Parathyroid adenoma (tissue), 2 donors: ENCODE measurements at regions not wholly inside any gene's neighbourhood (a gene's known extent, or its start where the extent isn't known, plus 50 kb on each side); places are given as distances from the start of the nearest gene placed in this dataset.

ENCODE experiments used
- H2AFZ ChIP-seq: fragments of 300-600 bp; sonication (generic); one replicate; pipeline ENCODE4 v1.7.0; 2017; ENCODE audit warnings: antibody characterized with exemption, mild to moderate bottlenecking
- H3K27ac ChIP-seq: fragments of 300-600 bp; sonication (generic); one replicate; pipeline ENCODE4 v1.7.0; 2017
- H3K27me3 ChIP-seq: fragments of 300-600 bp; sonication (generic); one replicate; pipeline ENCODE4 v1.7.0; 2017; ENCODE audit warnings: low read length; ENCODE audit not compliant: control insufficient read depth, insufficient read depth
- H3K36me3 ChIP-seq: fragments of 300-600 bp; sonication (generic); one replicate; pipeline ENCODE4 v1.7.0; 2017; ENCODE audit warnings: low read length; ENCODE audit not compliant: control insufficient read depth, insufficient read depth
- H3K4me1 ChIP-seq: fragments of 300-600 bp; sonication (generic); one replicate; pipeline ENCODE4 v1.7.0; 2017; ENCODE audit warnings: control low read depth
- H3K4me2 ChIP-seq: fragments of 300-600 bp; sonication (generic); one replicate; pipeline ENCODE4 v1.7.0; 2017; ENCODE audit warnings: low read length
- H3K4me3 ChIP-seq: fragments of 300-600 bp; sonication (generic); one replicate; pipeline ENCODE4 v1.7.0; 2017; ENCODE audit warnings: low read depth, low read length
- H3K79me2 ChIP-seq: fragments of 300-600 bp; sonication (generic); one replicate; pipeline ENCODE4 v1.7.0; 2017; ENCODE audit warnings: control low read depth
- H3K9ac ChIP-seq: fragments of 300-600 bp; sonication (generic); one replicate; pipeline ENCODE4 v1.7.0; 2017; ENCODE audit warnings: mild to moderate bottlenecking
- H3K9me3 ChIP-seq: fragments of 300-600 bp; sonication (generic); one replicate; pipeline ENCODE4 v1.7.0; 2017; ENCODE audit warnings: low read length; ENCODE audit not compliant: control insufficient read depth
- CTCF ChIP-seq: fragments of 300-600 bp; sonication (generic); IDR thresholded peaks from one replicate; pipeline ENCODE4 v1.7.0; 2017; ENCODE audit warnings: antibody characterized with exemption, mild to moderate bottlenecking
- donor health status: primary hyperparathyroidism.

- Histone ChIP-seq H3K27ac (no peak overlapping the region), H3K4me3 (no peak overlapping the region), H2AFZ (no peak overlapping the region), H3K4me1 (no peaks in the 10 kb centered on the region), H3K79me2 (no peaks in the 10 kb centered on the region), H3K9me3 (no peaks in the 10 kb centered on the region), H3K9ac (no peak overlapping the region), H3K36me3 (no peaks in the 10 kb centered on the region), H3K27me3 (no peaks in the 10 kb centered on the region), H3K4me2 (no peak overlapping the region)
- no peak for TF ChIP-seq CTCF
Measured at GRCh38 chr5:62044989-62045388, 261.0 kb upstream of the KIF2A start.

- no peak for TF ChIP-seq CTCF
- H3K79me2 ChIP-seq = no peaks in the 10 kb centered on the region
- H2AFZ ChIP-seq = no peak overlapping the region
- H3K4me1 ChIP-seq = no peaks in the 10 kb centered on the region
- no peak overlapping the region for H3K4me2 ChIP-seq
- no peaks in the 10 kb centered on the region for H3K36me3 ChIP-seq
- no peak overlapping the region for H3K4me3 ChIP-seq
- no peaks in the 10 kb centered on the region for H3K9me3 ChIP-seq
- no peak overlapping the region for H3K9ac ChIP-seq
- H3K27me3 ChIP-seq = no peaks in the 10 kb centered on the region
- H3K27ac ChIP-seq = no peak overlapping the region
Measured at GRCh38 chr5:62046191-62046590, 259.8 kb upstream of the KIF2A start.

- Histone ChIP-seq H3K27me3 (no peaks in the 10 kb centered on the region), H3K79me2 (no peaks in the 10 kb centered on the region), H3K27ac (no peak overlapping the region), H3K4me2 (no peak overlapping the region), H2AFZ (no peak overlapping the region), H3K4me3 (no peak overlapping the region), H3K9me3 (no peaks in the 10 kb centered on the region), H3K4me1 (no peaks in the 10 kb centered on the region), H3K36me3 (no peaks in the 10 kb centered on the region), H3K9ac (no peak overlapping the region)
- no peak for TF ChIP-seq CTCF
Measured at GRCh38 chr5:62051747-62052146, 254.3 kb upstream of the KIF2A start.

GRCh38 chr5:62059960-62060359, 246.0 kb upstream of the KIF2A start:
- Histone ChIP-seq H2AFZ (no peak overlapping the region), H3K9me3 (no peaks in the 10 kb centered on the region), H3K27ac (no peak overlapping the region), H3K79me2 (no peaks in the 10 kb centered on the region), H3K36me3 (no peaks in the 10 kb centered on the region), H3K4me3 (no peak overlapping the region), H3K9ac (no peak overlapping the region), H3K4me1 (no peaks in the 10 kb centered on the region), H3K4me2 (no peak overlapping the region), H3K27me3 (no peaks in the 10 kb centered on the region)
- no peak for TF ChIP-seq CTCF

- H3K27ac ChIP-seq = no peak overlapping the region
- H2AFZ ChIP-seq = no peak overlapping the region
- H3K4me2 ChIP-seq = no peak overlapping the region
- no peaks in the 10 kb centered on the region for H3K27me3 ChIP-seq
- TF ChIP-seq CTCF = no peak
- H3K79me2 ChIP-seq = no peaks in the 10 kb centered on the region
- no peaks in the 10 kb centered on the region for H3K36me3 ChIP-seq
- H3K9ac ChIP-seq = no peak overlapping the region
- no peaks in the 10 kb centered on the region for H3K4me1 ChIP-seq
- H3K4me3 ChIP-seq = no peak overlapping the region
- no peaks in the 10 kb centered on the region for H3K9me3 ChIP-seq
Measured at GRCh38 chr5:62065050-62065449, 241.0 kb upstream of the KIF2A start.
